Tibial artery (tissue), 4 donors: ENCODE measurements at regions not wholly inside any gene's neighbourhood (a gene's known extent, or its start where the extent isn't known, plus 50 kb on each side); places are given as distances from the start of the nearest gene placed in this dataset.

Experiments used
- DNase-seq, 2 donors: peaks; one replicate each; pipeline ENCODE4 v3.0.0-alpha.2; 2019
- H3K27ac ChIP-seq, 2 donors: fragments of 200-600 bp; sonication (generic) in 1 of 2; 1 replicate in 1 of 2; 2 replicates in 1 of 2; pipeline ENCODE4 v1.5.1; 2018 to 2019; ENCODE audit warnings: mild to moderate bottlenecking in 1 of 2
- H3K27me3 ChIP-seq, 2 donors: fragments of 200-600 bp; sonication (generic) in 1 of 2; one replicate each; pipeline versions ENCODE4 v1.5.1 to v1.6.0; 2016 to 2019
- H3K36me3 ChIP-seq, 3 donors: fragments of 200-600 bp; sonication (generic) in 2 of 3; one replicate each; pipeline ENCODE4 v1.5.1; 2016 to 2019; ENCODE audit warnings: mild to moderate bottlenecking in 2 of 3
- H3K4me1 ChIP-seq, 4 donors: fragments of 200-600 bp; sonication (generic) in 2 of 4; 1 replicate in 3 of 4; 2 replicates in 1 of 4; pipeline ENCODE4 v1.5.1; 2016 to 2019
- H3K4me3 ChIP-seq, 2 donors: fragments of 200-600 bp; sonication (generic) in 1 of 2; 1 replicate in 1 of 2; 2 replicates in 1 of 2; pipeline ENCODE4 v1.5.1; 2018 to 2019; ENCODE audit warnings: mild to moderate bottlenecking in 2 of 2
- H3K9me3 ChIP-seq, 3 donors: fragments of 200-600 bp; sonication (generic) in 1 of 3; one replicate each; pipeline ENCODE4 v1.5.1; 2016 to 2019
- CTCF ChIP-seq, 2 experiments: fragments of 200-600 bp in 1 of 2; fragments of 450-650 bp in 1 of 2; IDR thresholded peaks; one replicate each; pipeline ENCODE4 v1.5.1; 2017 to 2019; ENCODE audit warnings: antibody characterized with exemption in 2 of 2, mild to moderate bottlenecking in 1 of 2, moderate library complexity in 1 of 2
- intact Hi-C: fragments of 100-400 bp; cut with DNase I; formaldehyde crosslinking; loops from one replicate; pipeline ENCODE4 v1.15.0; 2023; ENCODE audit warnings: low total_unique reads

GRCh38 chr10:130403153-130404075 lies 267.2 kb downstream of the GLRX3 start:
- DNase-seq = no peak
- intact Hi-C loops = no loop called here
- H3K27me3 ChIP-seq = no peaks in the 10 kb centered on the region

DNA sequence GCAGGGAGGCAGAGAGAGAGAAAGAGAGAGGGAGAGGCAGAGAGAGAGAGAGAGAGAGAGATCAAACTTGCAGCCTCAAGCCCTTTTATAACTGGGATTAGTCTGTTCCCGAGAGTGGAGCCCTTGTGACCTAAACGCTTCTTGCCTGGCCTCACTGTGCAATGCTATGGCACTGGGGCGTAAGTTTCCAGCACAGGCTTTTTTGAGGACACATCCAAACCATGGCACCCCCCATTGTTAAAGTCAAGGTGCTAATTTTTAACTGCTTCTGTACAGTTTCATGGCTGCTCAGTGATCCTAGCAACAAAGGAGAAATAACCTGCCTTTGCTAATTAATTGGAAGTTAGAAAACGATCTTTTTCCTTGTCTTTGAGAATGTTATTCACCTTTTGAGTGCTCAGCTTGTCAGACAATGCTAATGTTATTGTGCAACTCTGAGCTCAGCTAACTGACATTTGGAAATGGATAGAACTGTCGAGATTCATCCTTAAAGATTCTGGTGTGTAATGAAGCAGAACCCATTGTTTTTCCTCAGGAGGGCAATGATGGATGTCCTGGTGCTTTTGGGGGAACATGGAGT lies 268.4 kb downstream of the GLRX3 start:
- H3K9me3 ChIP-seq = no peaks in the 10 kb centered on the region
- no peaks in the 10 kb centered on the region for H3K4me1 ChIP-seq
- H3K27ac ChIP-seq = no peak overlapping the region
- intact Hi-C loops = no loop called here
- TF ChIP-seq CTCF (IDR thresholded peaks at IDR 0.05) = no peak
- no peaks in the 10 kb centered on the region for H3K36me3 ChIP-seq
- no peak overlapping the region for H3K4me3 ChIP-seq
- no peaks in the 10 kb centered on the region for H3K27me3 ChIP-seq
- no peak for DNase-seq

More at GRCh38 chr10:130403153-130404075, 267.2 kb downstream of the GLRX3 start:
- no peaks in the 10 kb centered on the region for H3K4me1 ChIP-seq
- no peaks in the 10 kb centered on the region for H3K9me3 ChIP-seq
- no peak overlapping the region for H3K27ac ChIP-seq
- no peaks in the 10 kb centered on the region for H3K36me3 ChIP-seq
- H3K4me3 ChIP-seq = no peak overlapping the region
- no peak for TF ChIP-seq CTCF (IDR thresholded peaks at IDR 0.05)

DNA sequence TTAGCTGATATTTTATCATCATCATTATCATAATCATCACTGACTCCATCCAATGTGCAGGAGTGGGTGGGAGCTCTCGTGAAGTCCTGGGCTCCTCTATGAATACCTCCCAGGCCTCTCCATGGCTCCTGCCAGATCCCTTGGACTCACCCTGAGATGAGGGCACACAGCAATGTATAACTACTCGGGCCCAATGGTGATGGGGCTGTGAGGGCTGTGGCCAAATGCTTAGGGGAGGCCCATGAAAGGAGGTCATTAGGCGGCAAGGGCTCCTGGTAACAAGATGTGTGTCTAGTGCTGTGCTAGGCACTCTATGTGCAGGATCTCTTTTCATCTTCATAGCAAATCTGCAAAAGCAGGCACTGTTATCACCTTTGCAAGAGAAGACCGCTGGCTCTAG lies 270.9 kb downstream of the GLRX3 start:
- no peak overlapping the region for H3K4me3 ChIP-seq
- no peaks in the 10 kb centered on the region for H3K27me3 ChIP-seq
- H3K9me3 ChIP-seq = no peaks in the 10 kb centered on the region
- intact Hi-C loops = no loop called here
- TF ChIP-seq CTCF (IDR thresholded peaks at IDR 0.05) = no peak
- no peak for DNase-seq
- H3K36me3 ChIP-seq = no peaks in the 10 kb centered on the region
- no peaks in the 10 kb centered on the region for H3K4me1 ChIP-seq
- H3K27ac ChIP-seq = no peak overlapping the region

DNA sequence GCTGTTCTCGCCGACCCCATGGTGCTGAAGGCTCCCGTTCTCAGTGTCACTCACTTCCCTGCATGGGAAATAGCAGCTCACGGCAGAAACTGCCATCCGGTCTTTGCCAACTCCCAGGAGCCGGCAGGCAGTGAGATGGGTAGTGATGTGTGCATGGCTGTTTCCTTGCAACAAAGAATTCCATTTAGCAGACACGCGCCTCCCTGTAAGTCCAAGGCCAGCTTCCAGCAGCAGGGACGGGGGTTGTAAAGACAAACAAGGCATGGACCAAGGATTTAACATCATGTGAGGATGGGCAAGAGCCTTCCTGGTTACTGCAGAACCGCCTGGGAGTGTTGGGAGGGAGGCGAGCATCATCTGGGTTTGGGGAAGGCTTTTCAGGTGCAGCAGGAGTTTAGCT lies 273.1 kb downstream of the GLRX3 start:
- no peaks in the 10 kb centered on the region for H3K4me1 ChIP-seq
- no peak overlapping the region for H3K27ac ChIP-seq
- no peak for TF ChIP-seq CTCF (IDR thresholded peaks at IDR 0.05)
- intact Hi-C loops = no loop called here
- no peaks in the 10 kb centered on the region for H3K27me3 ChIP-seq
- no peak overlapping the region for H3K4me3 ChIP-seq
- no peak for DNase-seq
- H3K9me3 ChIP-seq = no peaks in the 10 kb centered on the region
- no peaks in the 10 kb centered on the region for H3K36me3 ChIP-seq

GRCh38 chr10:130409931-130410330 lies 273.7 kb downstream of the GLRX3 start:
- Histone ChIP-seq H3K9me3 (no peaks in the 10 kb centered on the region), H3K27me3 (no peaks in the 10 kb centered on the region), H3K36me3 (no peaks in the 10 kb centered on the region), H3K4me1 (no peaks in the 10 kb centered on the region), H3K27ac (no peak overlapping the region), H3K4me3 (no peak overlapping the region)
- no peak for TF ChIP-seq CTCF (IDR thresholded peaks at IDR 0.05)
- intact Hi-C loops = no loop called here
- DNase-seq = no peak
